ENCODE measurements at regions not wholly inside any gene's neighbourhood (a gene's known extent, or its start where the extent isn't known, plus 50 kb on each side); places are given as distances from the start of the nearest gene placed in this dataset.

GRCh38 chr12:90333424-90333823 is 621.6 kb downstream of the CCER1 start:
- TF ChIP-seq CTCF (IDR thresholded peaks at IDR 0.05; ENCODE audit: control extremely low read depth, extremely low read depth, low read depth, missing control alignments): no peak
- DNase-seq (ENCODE audit: extremely low spot score): no peak
- CTCF ChIA-PET: no interaction called here
- POLR2A ChIA-PET: no interaction called here

GRCh38 chr12:90331821-90332220 is 623.2 kb downstream of the CCER1 start:
- ChIA-PET CTCF (no interaction called here), POLR2A (no interaction called here)
- DNase-seq (ENCODE audit: extremely low spot score): no peak
- TF ChIP-seq CTCF (IDR thresholded peaks at IDR 0.05; ENCODE audit: control extremely low read depth, extremely low read depth, low read depth, missing control alignments): no peak

GRCh38 chr12:90331262-90331661 is 622.6 kb upstream of the ATP2B1 start:
- no peak for DNase-seq (ENCODE audit: extremely low spot score)
- TF ChIP-seq CTCF (IDR thresholded peaks at IDR 0.05; ENCODE audit: control extremely low read depth, extremely low read depth, low read depth, missing control alignments): no peak
- ChIA-PET CTCF (interaction anchor here (0.6 to 0.9 kb wide), 2 partner anchors 10 to 74 kb away, joined by 3 read pairs; no protein-coding TSS in a partner anchor), POLR2A (no interaction called here)

GRCh38 chr12:90327793-90328743 is 619.4 kb upstream of the ATP2B1 start:
- TF ChIP-seq CTCF (IDR thresholded peaks at IDR 0.05; ENCODE audit: control extremely low read depth, extremely low read depth, low read depth, missing control alignments): no peak

GRCh38 chr12:90323217-90323616 is 614.6 kb upstream of the ATP2B1 start:
- ChIA-PET POLR2A (no interaction called here), CTCF (no interaction called here)
- TF ChIP-seq CTCF (IDR thresholded peaks at IDR 0.05; ENCODE audit: control extremely low read depth, extremely low read depth, low read depth, missing control alignments): no peak
- no peak for DNase-seq (ENCODE audit: extremely low spot score)

More at GRCh38 chr12:90327793-90328743, 619.4 kb upstream of the ATP2B1 start:
- DNase-seq (ENCODE audit: extremely low spot score): no peak
- ChIA-PET POLR2A (no interaction called here), CTCF (interaction anchor here (0.7 kb wide), 1 partner anchor 19 kb away, joined by 3 read pairs; no protein-coding TSS in a partner anchor)

GRCh38 chr12:90322006-90322405 is 613.4 kb upstream of the ATP2B1 start:
- no peak for DNase-seq (ENCODE audit: extremely low spot score)
- ChIA-PET POLR2A (no interaction called here), CTCF (interaction anchor here (1.6 kb wide), 1 partner anchor 9 kb away, joined by 3 read pairs; no protein-coding TSS in a partner anchor)
- TF ChIP-seq CTCF (IDR thresholded peaks at IDR 0.05; ENCODE audit: control extremely low read depth, extremely low read depth, low read depth, missing control alignments): no peak

Data from GM10248 (cell line).